Fibroblast of mammary gland (primary cell): ENCODE measurements at regions not wholly inside any gene's neighbourhood (a gene's known extent, or its start where the extent isn't known, plus 50 kb on each side); places are given as distances from the start of the nearest gene placed in this dataset.

Source experiments
- DNase-seq: peaks from one replicate; pipeline ENCODE4 v3.0.0-alpha.2; 2010; ENCODE audit warnings: low read depth
- H3K4me3 ChIP-seq: 2 replicates; pipeline ENCODE4 v1.5.1; 2011; ENCODE audit warnings: low read depth, mild to moderate bottlenecking, low read length, moderate library complexity; ENCODE audit not compliant: control insufficient read depth
- TF ChIP-seq, protein P1 (sequence below): conservative IDR thresholded peaks from 2 replicates; pipeline ENCODE4 v1.5.1; 2011; ENCODE audit warnings: low read depth, low read length, inconsistent platforms; ENCODE audit not compliant: control insufficient read depth, insufficient read depth

DNA sequence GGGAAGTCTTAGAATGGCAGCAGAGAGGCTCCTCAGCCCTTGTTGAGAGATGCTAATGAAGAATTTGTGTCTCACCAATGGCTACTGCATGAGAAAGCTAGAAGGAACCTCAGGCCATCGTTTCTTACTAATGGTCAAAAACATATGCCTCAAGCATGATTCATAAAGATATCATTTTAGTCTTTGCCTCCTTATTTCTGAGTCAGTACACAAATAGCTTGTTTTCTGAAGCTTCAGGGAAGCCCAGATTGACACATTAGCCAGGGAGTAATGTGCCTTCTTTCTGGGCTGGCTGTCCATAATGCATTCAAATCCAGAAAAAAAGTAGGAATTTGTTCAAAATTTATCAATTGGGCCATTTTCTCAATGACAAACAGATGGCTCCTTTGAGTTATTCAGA, 169.4 kb upstream of the ZBED5 start:
- DNase-seq, result peak; percentile 89
- TF ChIP-seq, protein P1, sequence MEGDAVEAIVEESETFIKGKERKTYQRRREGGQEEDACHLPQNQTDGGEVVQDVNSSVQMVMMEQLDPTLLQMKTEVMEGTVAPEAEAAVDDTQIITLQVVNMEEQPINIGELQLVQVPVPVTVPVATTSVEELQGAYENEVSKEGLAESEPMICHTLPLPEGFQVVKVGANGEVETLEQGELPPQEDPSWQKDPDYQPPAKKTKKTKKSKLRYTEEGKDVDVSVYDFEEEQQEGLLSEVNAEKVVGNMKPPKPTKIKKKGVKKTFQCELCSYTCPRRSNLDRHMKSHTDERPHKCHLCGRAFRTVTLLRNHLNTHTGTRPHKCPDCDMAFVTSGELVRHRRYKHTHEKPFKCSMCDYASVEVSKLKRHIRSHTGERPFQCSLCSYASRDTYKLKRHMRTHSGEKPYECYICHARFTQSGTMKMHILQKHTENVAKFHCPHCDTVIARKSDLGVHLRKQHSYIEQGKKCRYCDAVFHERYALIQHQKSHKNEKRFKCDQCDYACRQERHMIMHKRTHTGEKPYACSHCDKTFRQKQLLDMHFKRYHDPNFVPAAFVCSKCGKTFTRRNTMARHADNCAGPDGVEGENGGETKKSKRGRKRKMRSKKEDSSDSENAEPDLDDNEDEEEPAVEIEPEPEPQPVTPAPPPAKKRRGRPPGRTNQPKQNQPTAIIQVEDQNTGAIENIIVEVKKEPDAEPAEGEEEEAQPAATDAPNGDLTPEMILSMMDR, result no peak
- no peak overlapping the region for H3K4me3 ChIP-seq

DNA sequence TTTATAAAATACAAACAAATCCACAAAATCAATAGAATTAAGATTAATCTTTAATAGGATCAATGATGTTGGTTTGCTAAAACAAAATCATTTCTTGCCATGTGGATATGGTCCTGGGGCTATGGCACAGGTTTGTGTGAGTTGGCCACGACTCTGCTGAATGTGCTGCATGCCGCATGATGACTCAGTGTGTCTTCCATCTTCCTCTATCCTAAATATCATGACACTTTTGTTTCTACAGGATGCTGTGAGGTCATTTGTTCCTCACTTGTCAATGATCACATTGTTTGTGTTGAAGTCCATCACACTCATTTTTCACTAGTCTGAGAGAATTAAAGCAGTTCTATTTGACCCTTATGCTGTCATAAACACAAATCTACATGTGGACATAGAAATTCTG, 167.2 kb upstream of the ZBED5 start:
- H3K4me3 ChIP-seq, result no peak overlapping the region
- peak; percentile 83 for DNase-seq
- TF ChIP-seq, protein P1, result no peak

DNA sequence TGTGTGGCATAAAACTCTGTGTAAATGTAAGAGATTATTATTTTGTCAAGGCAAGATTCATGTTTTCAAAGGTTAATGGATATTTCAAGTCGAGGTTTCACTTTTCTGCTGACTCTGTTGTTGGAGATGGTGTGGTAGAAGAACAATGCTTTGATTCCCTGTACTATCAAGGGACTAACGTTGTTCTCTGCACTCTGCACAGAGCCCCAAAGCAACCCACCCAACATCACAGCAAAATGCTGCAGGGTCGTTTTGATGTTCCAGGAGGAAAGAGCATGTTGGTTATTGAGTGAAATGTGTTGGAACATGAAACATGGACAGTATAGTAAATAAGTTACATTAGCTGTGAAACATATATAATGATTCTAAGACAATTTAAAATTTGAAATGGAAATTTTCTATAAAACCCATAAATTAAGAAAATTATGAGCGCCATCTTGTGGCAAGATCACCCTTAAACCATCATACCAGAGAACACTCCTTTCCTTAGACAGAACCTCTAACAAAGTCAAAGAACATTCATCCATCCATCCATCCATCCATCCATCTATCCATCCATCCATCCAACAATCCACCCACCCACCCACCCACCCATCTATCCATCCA, 164.4 kb upstream of the ZBED5 start:
- peak; percentile 47 for DNase-seq

DNA sequence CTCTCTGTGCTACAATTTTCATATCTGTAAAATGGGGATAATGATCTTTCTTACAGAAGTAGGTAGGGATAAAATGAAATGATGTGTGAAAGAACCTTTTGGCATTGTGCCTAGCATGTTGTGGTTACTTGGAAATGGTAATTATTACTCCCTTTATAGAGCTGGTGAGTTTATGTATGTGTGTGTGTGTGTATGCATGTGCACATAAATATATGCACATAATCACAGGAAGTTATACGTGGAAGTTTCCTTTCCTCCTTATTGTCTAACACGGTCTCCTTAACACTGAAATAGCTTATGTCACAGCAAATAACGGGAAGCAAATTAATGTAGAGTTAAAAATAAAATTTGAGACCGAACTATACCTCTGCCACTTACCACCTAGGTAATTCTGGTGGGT, 163.7 kb upstream of the ZBED5 start:
- TF ChIP-seq, protein P1, result no peak
- DNase-seq, result no peak
- no peak overlapping the region for H3K4me3 ChIP-seq

More for the DNA sequence above, 164.4 kb upstream of the ZBED5 start:
- TF ChIP-seq, protein P1, result peak; percentile 50
- no peak overlapping the region for H3K4me3 ChIP-seq

DNA sequence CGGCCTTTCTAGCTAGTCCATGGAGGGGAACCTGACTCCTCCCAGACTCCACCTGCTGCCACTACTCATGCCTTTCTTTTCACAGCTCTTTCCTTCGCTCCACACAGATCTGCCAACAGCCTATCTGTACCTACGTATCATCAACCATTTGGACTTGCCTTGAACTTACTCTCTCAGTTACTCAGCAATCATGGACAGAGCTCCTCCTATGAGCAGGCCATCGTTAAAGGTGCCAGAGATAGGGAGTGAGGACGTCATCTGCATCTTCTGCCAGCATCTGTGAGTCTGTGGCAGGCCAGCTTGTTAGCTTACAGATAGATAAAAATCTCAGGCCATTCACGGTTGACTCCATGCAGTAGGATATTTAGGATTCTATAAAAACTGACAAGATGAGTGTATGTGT, 162.9 kb upstream of the ZBED5 start:
- TF ChIP-seq, protein P1, result no peak
- DNase-seq, result peak; percentile 45
- no peak overlapping the region for H3K4me3 ChIP-seq

DNA sequence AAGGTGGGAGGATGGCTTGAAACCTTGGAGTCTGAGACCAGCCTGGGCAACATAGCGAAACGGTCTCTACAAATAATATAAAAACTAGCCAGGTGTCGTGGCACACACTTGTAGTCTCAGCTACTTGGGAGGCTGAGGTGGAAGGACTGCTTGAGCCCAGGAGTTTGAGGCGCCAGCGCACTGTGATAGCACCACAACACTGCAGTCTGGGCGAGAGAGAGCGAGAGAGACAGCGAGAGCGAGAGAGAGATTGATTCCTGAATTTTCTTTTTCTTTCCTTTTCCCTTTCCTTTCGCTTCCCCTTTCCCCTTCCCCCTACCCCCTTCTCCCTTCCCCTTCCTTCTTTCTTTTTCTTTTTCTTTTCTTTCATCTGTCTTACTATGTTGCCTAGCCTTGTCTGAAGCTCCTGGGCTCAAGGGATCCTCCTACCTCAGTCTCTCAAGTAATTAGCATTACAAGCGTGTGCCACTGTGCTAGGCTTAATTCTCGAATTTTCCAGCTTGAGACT, 162.4 kb upstream of the ZBED5 start:
- DNase-seq, result no peak
- TF ChIP-seq, protein P1, result no peak
- no peak overlapping the region for H3K4me3 ChIP-seq
